ENCODE measurements at regions not wholly inside any gene's neighbourhood (a gene's known extent, or its start where the extent isn't known, plus 50 kb on each side); places are given as distances from the start of the nearest gene placed in this dataset.

DNA sequence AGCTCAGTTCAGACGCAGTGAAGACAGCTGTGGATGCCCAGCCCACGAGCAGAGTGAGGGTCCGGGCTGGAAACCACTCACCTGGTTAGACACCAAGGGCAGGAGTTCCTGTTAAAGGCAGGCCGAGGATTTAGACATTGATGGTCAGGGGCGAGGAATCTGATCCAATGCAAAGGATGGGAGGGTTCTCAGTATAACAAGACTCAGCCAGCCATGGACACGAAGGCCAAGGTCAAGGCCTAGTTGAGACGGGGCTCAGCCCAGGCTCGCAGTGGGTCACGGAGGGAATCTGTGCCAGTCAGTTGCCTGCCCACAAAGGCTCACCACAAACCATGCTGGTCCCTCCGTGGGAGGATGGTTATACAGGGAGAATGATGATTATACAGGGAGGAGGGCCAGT lies 63.3 kb upstream of the FCN1 start:
- H3K4me3 ChIP-seq (ENCODE audit: control insufficient read depth, low read depth, low read length): no peak overlapping the region
- DNase-seq (ENCODE audit: low read depth): no peak
- TF ChIP-seq, protein P1, sequence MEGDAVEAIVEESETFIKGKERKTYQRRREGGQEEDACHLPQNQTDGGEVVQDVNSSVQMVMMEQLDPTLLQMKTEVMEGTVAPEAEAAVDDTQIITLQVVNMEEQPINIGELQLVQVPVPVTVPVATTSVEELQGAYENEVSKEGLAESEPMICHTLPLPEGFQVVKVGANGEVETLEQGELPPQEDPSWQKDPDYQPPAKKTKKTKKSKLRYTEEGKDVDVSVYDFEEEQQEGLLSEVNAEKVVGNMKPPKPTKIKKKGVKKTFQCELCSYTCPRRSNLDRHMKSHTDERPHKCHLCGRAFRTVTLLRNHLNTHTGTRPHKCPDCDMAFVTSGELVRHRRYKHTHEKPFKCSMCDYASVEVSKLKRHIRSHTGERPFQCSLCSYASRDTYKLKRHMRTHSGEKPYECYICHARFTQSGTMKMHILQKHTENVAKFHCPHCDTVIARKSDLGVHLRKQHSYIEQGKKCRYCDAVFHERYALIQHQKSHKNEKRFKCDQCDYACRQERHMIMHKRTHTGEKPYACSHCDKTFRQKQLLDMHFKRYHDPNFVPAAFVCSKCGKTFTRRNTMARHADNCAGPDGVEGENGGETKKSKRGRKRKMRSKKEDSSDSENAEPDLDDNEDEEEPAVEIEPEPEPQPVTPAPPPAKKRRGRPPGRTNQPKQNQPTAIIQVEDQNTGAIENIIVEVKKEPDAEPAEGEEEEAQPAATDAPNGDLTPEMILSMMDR (conservative IDR thresholded peaks at IDR 0.05; ENCODE audit: control insufficient read depth, insufficient read depth, low read depth, low read length): no peak

DNA sequence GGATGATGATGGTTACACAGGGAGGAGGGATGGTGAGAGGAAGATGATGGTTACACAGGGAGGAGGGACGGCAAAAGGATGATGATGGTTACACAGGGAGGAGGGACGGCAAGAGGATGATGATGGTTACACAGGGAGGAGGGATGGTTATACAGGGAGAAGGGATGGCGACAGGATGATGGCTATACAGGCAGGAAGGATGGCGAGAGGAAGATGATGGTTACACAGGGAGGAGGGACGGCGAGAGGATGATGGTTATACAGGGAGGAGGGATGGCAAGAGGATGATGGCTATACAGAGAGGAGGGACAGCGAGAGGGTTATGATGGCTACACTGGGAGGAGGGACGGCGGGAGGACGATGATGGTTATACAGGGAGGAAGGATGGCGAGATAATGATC lies 64.1 kb upstream of the FCN1 start:
- no peak for DNase-seq (ENCODE audit: low read depth)
- TF ChIP-seq, protein P1 (conservative IDR thresholded peaks at IDR 0.05; ENCODE audit: control insufficient read depth, insufficient read depth, low read depth, low read length): no peak
- no peak overlapping the region for H3K4me3 ChIP-seq (ENCODE audit: control insufficient read depth, low read depth, low read length)

DNA sequence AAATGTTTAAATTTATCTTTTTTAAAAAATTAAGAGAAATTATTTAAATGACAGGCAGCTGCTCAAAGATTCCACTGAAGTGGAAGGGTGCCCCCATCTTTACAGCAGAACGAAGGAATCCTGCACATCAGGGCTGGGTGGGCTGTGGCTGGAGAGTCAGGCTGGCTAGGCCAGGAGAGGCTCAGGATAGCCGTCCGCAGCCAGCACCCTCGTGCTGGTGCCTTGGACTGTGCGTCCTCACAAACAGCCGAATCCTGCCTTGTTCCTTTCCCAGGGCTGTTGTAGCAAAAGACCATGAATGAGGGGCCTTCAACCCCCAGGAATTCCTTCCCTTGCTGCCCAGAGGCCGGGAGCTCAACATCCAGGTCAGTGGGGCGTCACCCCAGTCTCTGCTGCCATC lies 64.6 kb upstream of the FCN1 start:
- DNase-seq (ENCODE audit: low read depth): no peak
- H3K4me3 ChIP-seq (ENCODE audit: control insufficient read depth, low read depth, low read length): no peak overlapping the region
- TF ChIP-seq, protein P1 (conservative IDR thresholded peaks at IDR 0.05; ENCODE audit: control insufficient read depth, insufficient read depth, low read depth, low read length): no peak

DNA sequence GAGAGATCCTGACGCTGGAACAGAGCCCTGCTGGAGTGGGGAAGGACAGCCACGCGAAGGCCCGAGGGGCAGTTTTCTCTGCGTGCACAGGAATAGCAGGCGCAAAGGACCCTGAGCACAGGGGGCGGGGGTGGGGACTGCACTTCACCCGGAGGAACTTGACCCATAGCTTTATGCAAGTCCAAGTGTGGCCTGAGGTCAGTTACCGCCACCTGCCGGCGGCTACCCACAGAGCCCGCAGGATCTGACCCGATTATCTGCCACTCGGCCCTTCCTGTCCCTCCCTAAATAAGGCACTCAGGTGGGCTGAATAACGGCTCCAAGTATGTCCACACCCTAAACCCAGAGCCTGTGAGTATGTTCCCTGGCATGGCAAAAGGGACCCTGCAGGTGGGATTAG lies 65.4 kb upstream of the FCN1 start:
- no peak overlapping the region for H3K4me3 ChIP-seq (ENCODE audit: control insufficient read depth, low read depth, low read length)
- peak; percentile 17 for DNase-seq (ENCODE audit: low read depth)
- TF ChIP-seq, protein P1 (conservative IDR thresholded peaks at IDR 0.05; ENCODE audit: control insufficient read depth, insufficient read depth, low read depth, low read length): peak; percentile 35

DNA sequence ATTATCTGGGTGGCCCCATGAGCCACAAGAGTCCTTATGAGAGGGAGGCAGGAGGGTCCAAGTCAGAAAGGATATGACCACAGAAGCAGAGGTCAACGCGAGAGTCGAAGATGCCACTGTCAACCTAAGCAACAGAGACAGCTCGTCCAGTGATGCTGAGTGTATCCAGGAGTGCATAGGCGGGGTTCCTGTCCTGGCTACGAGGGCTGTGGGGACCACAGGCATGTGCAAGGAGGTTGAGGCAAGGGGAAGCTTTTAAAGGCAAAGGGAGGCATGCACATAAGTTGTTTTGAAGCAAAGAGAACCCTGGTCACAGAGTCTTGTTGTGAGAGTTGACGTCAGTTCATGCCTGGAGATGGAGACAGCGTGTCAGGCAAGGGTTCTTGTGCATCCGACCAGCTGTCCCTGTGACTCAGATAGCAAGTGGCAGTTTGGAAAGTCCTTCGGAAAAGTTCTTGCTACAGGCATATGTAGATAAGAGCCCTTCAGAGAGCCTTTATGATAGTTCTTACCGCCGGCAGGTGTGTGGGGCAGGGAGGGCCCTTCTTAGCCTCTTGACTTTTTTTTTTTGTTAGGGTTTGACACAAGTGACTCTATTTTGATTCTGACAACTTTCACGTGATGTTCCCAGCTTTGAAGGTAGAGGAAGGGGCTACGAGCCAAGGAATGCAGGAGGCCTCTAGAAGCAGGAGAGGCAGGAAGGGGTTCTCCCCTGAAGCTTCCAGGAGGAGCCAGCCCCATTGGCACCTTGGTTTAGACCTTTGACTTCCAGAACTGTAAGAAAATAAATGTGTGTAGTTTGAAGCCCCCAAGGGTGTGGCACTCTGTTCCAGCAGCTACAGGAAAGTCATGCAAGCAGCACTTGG lies 66.0 kb upstream of the FCN1 start:
- TF ChIP-seq, protein P1 (conservative IDR thresholded peaks at IDR 0.05; ENCODE audit: control insufficient read depth, insufficient read depth, low read depth, low read length): no peak
- no peak for DNase-seq (ENCODE audit: low read depth)
- no peak overlapping the region for H3K4me3 ChIP-seq (ENCODE audit: control insufficient read depth, low read depth, low read length)

DNA sequence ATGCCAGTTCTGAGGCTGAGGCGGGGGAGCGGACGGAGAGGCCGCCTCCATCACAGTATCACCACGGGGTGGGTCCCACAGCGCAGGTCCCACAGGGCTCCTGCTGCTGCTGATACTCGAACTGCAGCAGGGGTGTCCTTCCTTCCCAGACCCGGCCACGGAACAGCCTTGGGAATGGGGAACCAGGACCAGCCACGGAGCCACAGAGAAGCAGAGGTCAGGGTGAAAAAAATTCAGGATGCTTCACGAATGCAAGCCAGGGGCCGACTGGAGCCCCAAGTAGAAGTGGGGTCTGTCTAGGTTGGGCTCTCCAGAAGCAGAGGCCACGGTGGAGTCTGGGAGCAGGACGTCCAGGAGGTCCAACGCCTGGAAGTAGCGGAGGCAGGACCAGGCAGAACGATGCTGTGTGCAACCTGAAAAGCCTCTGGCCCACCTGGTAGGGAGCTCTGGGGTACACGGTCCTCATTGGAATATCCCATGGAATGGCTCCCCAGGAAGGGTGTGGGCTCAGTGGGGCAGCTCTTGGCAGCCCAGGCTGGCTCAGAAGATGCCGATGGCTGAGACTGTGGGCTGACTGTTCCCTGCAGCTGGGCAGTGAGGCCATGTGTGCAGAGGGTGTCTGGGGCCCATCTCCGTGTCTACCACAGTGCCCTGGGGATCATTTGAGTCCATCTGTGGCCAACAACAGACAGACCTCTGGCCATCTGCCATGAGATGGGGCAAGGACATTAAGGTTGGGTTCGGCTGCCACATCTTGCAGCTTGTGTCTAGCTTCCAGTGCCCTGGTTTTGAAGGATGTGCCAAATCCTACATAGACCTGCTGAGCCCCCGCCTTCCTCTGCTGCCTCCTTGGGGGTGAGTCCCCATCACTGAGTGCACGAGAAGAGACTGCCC lies 66.9 kb upstream of the FCN1 start:
- no peak for DNase-seq (ENCODE audit: low read depth)
- TF ChIP-seq, protein P1 (conservative IDR thresholded peaks at IDR 0.05; ENCODE audit: control insufficient read depth, insufficient read depth, low read depth, low read length): no peak
- H3K4me3 ChIP-seq (ENCODE audit: control insufficient read depth, low read depth, low read length): no peak overlapping the region

Measured in fibroblast of mammary gland (primary cell).